ENCODE measurements at regions not wholly inside any gene's neighbourhood (a gene's known extent, or its start where the extent isn't known, plus 50 kb on each side); places are given as distances from the start of the nearest gene placed in this dataset.
"Not testable (repeated sequence)": the region's sequence is repeated elsewhere in the genome, so short reads cannot be mapped to it uniquely, and the experiment has no call there.

- DNase-seq, result no peak
These were observed 327.7 kb upstream of the KAZN start for GRCh38 chr1:14270821-14271220.

- DNase-seq, result no peak
These were observed 324.7 kb upstream of the KAZN start for GRCh38 chr1:14273811-14274210.

GRCh38 chr1:14279891-14280290, 318.6 kb upstream of the KAZN start:
- DNase-seq, result not testable (repeated sequence)

GRCh38 chr1:14280909-14281308, 317.6 kb upstream of the KAZN start:
- no peak for DNase-seq

- DNase-seq, result no peak
These were observed 317.1 kb upstream of the KAZN start for GRCh38 chr1:14281412-14281811.

GRCh38 chr1:14282707-14283106, 315.8 kb upstream of the KAZN start:
- no peak for DNase-seq

- DNase-seq, result no peak
These were observed 313.2 kb upstream of the KAZN start for GRCh38 chr1:14285238-14285637.

- not testable (repeated sequence) for DNase-seq
These were observed 307.3 kb upstream of the KAZN start for GRCh38 chr1:14291182-14291581.

- no peak for DNase-seq
These were observed 306.0 kb upstream of the KAZN start for GRCh38 chr1:14292520-14292919.

GRCh38 chr1:14294006-14294405, 304.5 kb upstream of the KAZN start:
- no peak for DNase-seq

GRCh38 chr1:14294860-14295536, 303.5 kb upstream of the KAZN start:
- DNase-seq, result no peak

GRCh38 chr1:14296795-14297194, 301.7 kb upstream of the KAZN start:
- DNase-seq, result no peak

GRCh38 chr1:14297356-14297755, 301.1 kb upstream of the KAZN start:
- DNase-seq, result no peak

- no peak for DNase-seq
These were observed 299.7 kb upstream of the KAZN start for GRCh38 chr1:14298806-14299205.

- no peak for DNase-seq
These were observed 297.3 kb upstream of the KAZN start for GRCh38 chr1:14300991-14301703.

- no peak for DNase-seq
These were observed 296.8 kb upstream of the KAZN start for GRCh38 chr1:14301704-14302024.

GRCh38 chr1:14302025-14302424, 296.5 kb upstream of the KAZN start:
- no peak for DNase-seq

- DNase-seq, result no peak
These were observed 295.5 kb upstream of the KAZN start for GRCh38 chr1:14303011-14303410.

GRCh38 chr1:14304381-14304865, 294.1 kb upstream of the KAZN start:
- DNase-seq, result no peak

GRCh38 chr1:14308460-14308859, 290.0 kb upstream of the KAZN start:
- no peak for DNase-seq

- DNase-seq, result no peak
These were observed 288.5 kb upstream of the KAZN start for GRCh38 chr1:14309984-14310383.

- DNase-seq, result no peak
These were observed 288.0 kb upstream of the KAZN start for GRCh38 chr1:14310476-14310875.

GRCh38 chr1:14313731-14314431, 284.6 kb upstream of the KAZN start:
- no peak for DNase-seq

- DNase-seq, result no peak
These were observed 279.7 kb upstream of the KAZN start for GRCh38 chr1:14318830-14319229.

Measured in activated effector memory CD4-positive, alpha-beta T cell treated with anti-CD3 and anti-CD28 coated beads, Interleukin-2, amount 50 U/mL, for 16 hours (primary cell).